ENCODE measurements at regions not wholly inside any gene's neighbourhood (a gene's known extent, or its start where the extent isn't known, plus 50 kb on each side); places are given as distances from the start of the nearest gene placed in this dataset.

DNA sequence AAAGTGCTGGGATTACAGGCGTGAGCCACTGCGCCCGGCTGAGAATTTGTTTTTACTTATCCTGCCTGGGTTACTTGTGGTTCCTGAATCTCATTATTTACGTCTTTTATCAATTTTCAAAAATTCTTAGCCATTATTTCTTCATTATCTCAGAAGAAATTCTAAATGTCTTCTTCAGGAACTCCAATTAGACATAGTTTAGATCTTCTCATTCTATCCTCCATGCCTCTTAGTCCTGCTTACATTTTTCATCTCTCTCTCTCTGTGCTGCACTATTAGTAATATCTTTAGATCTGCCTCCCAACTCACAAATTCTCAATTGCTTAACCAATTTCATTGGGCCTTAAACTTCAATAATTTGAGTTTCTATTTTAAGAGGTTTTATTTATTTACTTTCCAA, 124.4 kb upstream of the MRPS22 start:
- CTCF ChIA-PET = no interaction called here
- dilution Hi-C loops (cut with HindIII; ENCODE audit: low sequenced_read_pairs, unreplicated experiment) = no loop called here

More for the DNA sequence above, 124.4 kb upstream of the MRPS22 start:
- H3K4me1 ChIP-seq (ENCODE audit: control insufficient read depth, insufficient read depth, low read length) = no peaks in the 10 kb centered on the region
- H2BK15ac ChIP-seq (ENCODE audit: low read depth, low read length) = no peak overlapping the region
- no TSS peak for BruUV-seq (replicated peaks)
- ATAC-seq (ENCODE audit: low read depth) = no peak
- H4K5ac ChIP-seq (ENCODE audit: low read depth, low read length) = no peak overlapping the region
- no peak overlapping the region for H3K56ac ChIP-seq (ENCODE audit: extremely low read depth, insufficient read depth, low read length)
- H3K36me3 ChIP-seq (ENCODE audit: control insufficient read depth, insufficient read depth, low read length) = no peaks in the 10 kb centered on the region
- in situ Hi-C loops (cut with MboI; ENCODE audit: low sequenced_read_pairs) (no loop called here), intact Hi-C loops (cut with micrococcal nuclease) (no loop called here)
- H2AFZ ChIP-seq (replicated peaks; ENCODE audit: low read length, poor library complexity) = no peak overlapping the region
- no peak overlapping the region for H4K91ac ChIP-seq (ENCODE audit: insufficient read depth, low read depth, low read length)
- no peaks in the 10 kb centered on the region for H3K9me3 ChIP-seq (ENCODE audit: control insufficient read depth, insufficient read depth, low read length)
- H3K9ac ChIP-seq (ENCODE audit: low read depth, low read length) = no peak overlapping the region
- no peak overlapping the region for H2BK120ac ChIP-seq (ENCODE audit: low read depth, low read length)
- no peak overlapping the region for H3K18ac ChIP-seq (ENCODE audit: low read depth, low read length)
- TF ChIP-seq SMC3 (IDR thresholded peaks at IDR 0.05; ENCODE audit: low read depth, low read length) (no peak), MXI1 (IDR thresholded peaks at IDR 0.05; ENCODE audit: borderline replicate concordance, low read depth, low read length) (no peak), CEBPB (IDR thresholded peaks at IDR 0.05; ENCODE audit: low read depth, low read length) (no peak), CHD1 (IDR thresholded peaks at IDR 0.05; ENCODE audit: low read depth, low read length) (no peak)
- TF ChIP-seq, protein P1, sequence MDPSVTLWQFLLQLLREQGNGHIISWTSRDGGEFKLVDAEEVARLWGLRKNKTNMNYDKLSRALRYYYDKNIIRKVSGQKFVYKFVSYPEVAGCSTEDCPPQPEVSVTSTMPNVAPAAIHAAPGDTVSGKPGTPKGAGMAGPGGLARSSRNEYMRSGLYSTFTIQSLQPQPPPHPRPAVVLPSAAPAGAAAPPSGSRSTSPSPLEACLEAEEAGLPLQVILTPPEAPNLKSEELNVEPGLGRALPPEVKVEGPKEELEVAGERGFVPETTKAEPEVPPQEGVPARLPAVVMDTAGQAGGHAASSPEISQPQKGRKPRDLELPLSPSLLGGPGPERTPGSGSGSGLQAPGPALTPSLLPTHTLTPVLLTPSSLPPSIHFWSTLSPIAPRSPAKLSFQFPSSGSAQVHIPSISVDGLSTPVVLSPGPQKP (IDR thresholded peaks at IDR 0.05; ENCODE audit: borderline replicate concordance, low read depth, low read length) = no peak
- H3K4ac ChIP-seq (ENCODE audit: low read depth, low read length) = no peak overlapping the region
- no peak for DNase-seq
- H3K9me1 ChIP-seq (ENCODE audit: insufficient read depth, low read length) = no peaks in the 10 kb centered on the region
- no peak overlapping the region for H2BK5ac ChIP-seq (ENCODE audit: low read depth, low read length, poor library complexity, severe bottlenecking)
- H3K4me3 ChIP-seq (ENCODE audit: insufficient read depth, low read depth, low read length) = no peak overlapping the region
- 83% methylated on average over 4 of the region's 4 CpGs; no CpG with 5 or more reads in 1 of the 2 experiments for WGBS, 2 experiments (ENCODE audit: extremely low coverage in 2 of 2, insufficient read length in 1 of 2)
- no peak overlapping the region for H3K27ac ChIP-seq (ENCODE audit: insufficient read depth, low read length)
- H3K27me3 ChIP-seq (ENCODE audit: control insufficient read depth, insufficient read depth, low read length) = peaks cover 15% of the 10 kb centered on the region
- no peak overlapping the region for H2AK9ac ChIP-seq (replicated peaks; ENCODE audit: low read depth, low read length, poor library complexity)
- H3K79me1 ChIP-seq (ENCODE audit: low read depth in 1 of 2, low read length in 2 of 2) = no peaks in the 10 kb centered on the region
- H3K14ac ChIP-seq (replicated peaks; ENCODE audit: low read depth, low read length) = no peak overlapping the region
- no peak overlapping the region for H3K4me2 ChIP-seq (ENCODE audit: low read depth, low read length)
- H2AK5ac ChIP-seq (ENCODE audit: low read depth, low read length) = no peak overlapping the region
- no peak overlapping the region for H2BK20ac ChIP-seq (ENCODE audit: low read depth, low read length)
- H4K20me1 ChIP-seq (ENCODE audit: insufficient read depth, low read length) = no peaks in the 10 kb centered on the region
- POLR2A ChIA-PET (ENCODE audit: unreplicated experiment) = no interaction called here
- H4K8ac ChIP-seq (ENCODE audit: low read depth in 2 of 2, low read length in 2 of 2) = no peak overlapping the region
- no peak overlapping the region for H3K23ac ChIP-seq (ENCODE audit: low read depth, low read length)

Data from IMR-90 (cell line).